Colon (tissue), 2 donors: ENCODE measurements at regions not wholly inside any gene's neighbourhood (a gene's known extent, or its start where the extent isn't known, plus 50 kb on each side); places are given as distances from the start of the nearest gene placed in this dataset.

Experiments
- FAIRE-seq: peaks from 2 replicates; lab custom pipeline; 2012; peaks lifted over from hg19 to GRCh38; lab: Jason Lieb, UNC
- donor health status: control.
- donor health status: control.

DNA sequence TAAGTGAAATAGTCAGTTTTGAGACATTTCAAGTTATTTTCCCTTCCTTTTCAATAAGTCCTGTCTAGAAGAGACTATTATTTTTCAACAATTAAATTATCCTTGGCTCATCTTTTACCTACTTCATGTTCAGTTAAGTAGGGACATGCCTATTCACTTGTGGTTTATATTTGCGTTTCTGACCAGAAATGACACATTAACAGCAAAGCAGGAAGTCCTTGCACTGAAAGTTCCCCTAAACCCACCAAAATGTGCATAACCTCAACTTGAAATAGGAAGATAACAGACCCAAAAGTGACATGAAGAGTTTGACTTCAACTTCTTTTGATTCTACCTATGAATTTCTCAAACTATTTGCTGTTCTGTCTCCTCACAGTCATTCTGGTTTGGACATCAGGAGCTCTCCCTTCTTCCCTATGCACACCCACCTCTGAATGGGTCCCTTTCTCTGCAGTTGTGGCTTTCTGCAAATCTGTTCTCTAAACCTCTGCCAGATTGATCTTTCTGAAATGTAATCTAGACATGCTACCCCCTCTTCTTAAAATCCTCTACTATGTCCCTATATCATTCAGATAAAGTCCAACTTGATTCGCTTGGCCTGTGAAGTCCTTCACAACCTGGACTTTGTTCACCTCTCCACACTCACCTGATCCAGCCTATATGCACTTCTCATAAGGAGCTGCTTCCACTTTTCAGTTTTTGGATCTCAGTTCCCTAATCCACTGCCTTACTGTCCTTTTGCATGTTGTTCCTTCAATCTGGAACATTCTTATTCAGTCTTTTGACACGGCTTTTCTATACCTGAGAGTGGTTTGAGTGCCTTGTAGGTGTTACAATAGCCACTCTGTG lies 661.5 kb upstream of the ADGRL4 start:
- no peak for FAIRE-seq

DNA sequence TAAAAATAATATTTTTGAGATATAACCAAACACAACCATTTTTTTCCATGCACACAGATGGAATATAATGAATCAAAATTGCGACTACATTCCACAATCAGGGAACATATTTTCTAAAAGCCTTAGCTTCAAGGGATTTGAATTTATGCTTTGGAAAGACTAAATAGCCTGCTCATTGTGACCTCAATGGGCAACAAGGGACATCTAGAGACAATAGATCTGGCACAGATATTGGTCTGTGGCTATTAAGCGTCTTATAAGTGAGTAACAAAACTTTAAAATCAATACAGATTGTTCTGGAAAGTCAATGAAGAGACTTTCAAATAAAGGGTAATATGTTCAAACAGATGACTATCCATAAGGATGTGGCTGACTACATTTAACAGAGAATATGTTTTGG lies 660.6 kb upstream of the ADGRL4 start:
- no peak for FAIRE-seq

DNA sequence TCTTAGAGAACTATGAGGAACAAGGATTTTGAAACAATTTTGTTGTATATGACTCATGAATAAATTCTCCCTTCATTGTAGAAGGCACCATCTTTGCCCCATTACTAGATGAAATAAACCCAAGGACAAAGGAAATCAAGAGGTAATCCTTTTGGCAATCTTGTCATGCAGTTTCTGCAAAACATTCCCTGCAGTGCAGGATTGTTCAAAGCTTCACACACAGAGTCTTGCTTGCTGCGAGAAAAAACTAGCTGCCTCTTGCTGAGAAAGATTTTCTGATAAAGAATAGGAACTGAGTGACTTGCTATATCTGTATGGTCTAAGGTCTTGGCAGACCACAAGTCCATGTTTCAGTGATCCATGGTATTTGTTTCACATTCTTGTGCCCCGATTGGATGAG lies 657.4 kb upstream of the ADGRL4 start:
- no peak for FAIRE-seq

DNA sequence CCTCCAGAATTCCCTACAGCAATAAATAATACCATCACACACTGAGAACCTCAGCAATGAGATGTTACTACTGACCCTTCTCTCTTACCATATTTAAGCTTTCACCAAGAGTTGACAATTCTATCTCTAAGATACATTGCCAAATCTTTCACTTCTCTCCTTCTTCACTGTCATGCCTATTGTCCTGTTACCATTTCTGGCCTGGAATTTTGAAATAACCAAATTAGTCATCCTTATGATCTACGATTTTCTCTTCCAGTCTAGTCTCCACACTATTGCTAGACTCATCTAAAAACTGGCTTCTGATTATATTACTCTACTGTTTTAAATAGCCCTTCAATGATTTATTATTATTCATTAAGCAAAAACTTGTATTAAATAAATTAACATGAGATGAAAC lies 656.1 kb upstream of the ADGRL4 start:
- no peak for FAIRE-seq

DNA sequence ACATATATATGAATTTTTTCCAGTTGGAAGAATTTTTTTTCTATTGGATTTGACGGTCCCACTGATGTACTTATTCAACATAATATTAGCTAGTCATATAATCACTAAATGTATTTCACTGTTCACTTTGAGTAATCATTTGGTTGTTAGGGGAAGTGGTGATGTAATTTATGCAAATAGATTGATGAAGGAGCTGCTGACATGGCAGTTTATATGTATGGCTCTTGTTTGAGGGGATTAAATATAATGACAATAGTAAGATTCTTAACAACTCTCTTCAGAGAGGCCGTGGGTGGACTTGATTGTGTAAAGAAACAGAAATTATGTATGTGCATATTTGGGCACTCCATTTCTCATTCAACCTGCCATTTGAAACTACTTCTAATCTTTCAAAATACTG lies 653.6 kb upstream of the ADGRL4 start:
- FAIRE-seq: no peak

DNA sequence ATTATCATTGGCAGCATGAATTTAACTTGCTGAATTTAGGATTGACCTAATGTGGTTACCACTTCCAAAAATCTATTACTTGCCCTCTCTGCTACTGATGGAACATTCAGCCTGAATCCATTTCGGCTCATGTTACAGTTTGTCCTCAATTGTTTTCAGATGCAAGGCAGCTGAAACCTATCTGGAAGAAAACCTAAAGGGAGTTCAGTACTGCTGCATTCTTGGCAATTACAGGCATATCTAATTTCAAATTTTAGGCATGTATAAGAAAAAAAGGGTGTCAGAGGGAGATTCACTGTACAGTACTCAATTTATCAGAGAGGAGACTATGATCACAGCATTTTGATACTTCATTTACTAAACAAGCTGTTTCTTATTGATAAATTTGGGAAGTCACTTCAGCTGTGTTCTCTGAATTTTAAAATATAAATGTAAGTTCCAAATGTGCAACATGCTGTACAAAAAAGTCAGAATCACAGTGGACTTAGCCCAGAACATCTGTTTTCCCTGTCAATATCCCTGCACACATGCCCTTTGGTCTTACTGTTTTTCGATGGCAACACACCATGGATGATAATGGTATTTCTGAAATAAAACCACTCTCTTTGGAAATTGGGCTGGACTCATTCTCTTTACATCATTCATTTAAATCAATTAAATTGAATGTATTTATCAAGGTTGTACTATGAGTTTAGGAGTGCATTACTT lies 651.6 kb upstream of the ADGRL4 start:
- FAIRE-seq: no peak

DNA sequence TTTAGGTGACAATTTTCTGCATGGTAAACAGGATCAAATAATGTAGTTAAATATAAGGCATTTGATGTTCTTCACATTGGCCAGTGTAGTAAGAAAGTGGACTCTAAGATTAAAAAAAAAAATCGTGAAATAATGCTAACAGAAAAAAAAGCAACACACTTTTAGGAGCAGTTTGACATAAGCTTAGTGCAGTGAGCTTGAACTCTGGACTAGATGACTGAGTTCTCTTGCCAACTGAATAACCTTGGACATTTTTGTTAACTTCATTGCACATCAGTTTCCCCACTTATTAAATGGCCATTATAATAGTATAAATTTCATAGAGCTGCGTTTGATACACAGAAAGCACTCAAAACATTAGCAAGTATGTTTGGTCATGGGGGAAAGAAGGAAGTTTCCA lies 649.3 kb upstream of the ADGRL4 start:
- no peak for FAIRE-seq

DNA sequence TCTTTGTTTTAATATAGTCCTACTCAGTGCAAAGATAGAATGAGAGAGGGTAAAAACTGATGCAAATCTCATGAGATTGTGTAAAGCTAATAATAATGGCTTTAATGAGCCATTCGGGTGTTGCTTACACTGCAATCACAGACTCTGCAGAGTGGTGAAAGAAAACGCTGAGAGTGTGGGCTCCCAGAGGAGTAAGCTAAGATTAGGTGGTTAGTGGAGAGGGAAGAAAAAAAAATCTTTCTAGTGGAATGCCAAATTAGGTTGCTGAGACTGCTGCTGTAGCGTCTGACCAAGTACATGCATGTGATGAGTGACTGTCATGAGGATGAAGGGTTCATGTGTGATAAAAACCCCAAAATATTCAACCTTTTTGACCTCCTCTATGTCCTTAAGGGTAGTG lies 645.9 kb upstream of the ADGRL4 start:
- no peak for FAIRE-seq

DNA sequence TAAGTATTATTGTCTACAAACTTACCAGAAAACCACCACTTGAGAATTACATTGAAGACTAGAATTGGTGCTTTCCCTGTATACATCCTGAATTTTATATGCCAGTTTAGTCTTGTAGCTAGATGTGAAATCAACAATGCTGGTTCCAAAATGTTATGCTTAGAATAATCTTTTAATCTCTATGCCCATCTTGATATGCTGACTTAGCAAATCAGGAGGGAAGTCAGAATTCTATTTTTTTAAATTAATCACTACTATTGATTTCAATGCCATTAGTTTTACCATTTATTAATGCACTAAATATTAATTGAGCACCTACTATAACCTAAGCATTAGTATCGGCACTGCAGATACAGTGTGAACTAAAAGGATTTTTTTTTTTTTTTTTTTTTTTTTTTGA lies 641.6 kb upstream of the ADGRL4 start:
- no peak for FAIRE-seq

DNA sequence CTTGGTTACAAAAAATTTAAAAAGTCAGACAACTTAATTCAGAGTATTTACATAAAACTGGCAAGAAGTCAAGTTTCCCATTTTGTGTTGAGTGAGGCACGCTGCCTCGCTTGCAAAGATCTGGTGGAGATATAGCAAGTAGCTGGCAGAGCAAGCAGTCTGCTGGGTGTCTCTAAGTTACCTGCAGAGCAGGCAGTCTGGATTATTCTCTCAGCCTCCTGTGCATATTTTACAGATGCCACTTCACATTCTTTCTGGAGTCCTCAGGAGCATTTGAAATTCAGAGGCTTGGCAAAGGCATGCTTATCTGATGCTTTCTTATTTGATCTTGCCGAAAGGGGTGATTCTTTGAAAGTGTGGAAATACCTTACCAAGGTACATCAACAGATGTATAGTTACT lies 640.4 kb upstream of the ADGRL4 start:
- FAIRE-seq: no peak

DNA sequence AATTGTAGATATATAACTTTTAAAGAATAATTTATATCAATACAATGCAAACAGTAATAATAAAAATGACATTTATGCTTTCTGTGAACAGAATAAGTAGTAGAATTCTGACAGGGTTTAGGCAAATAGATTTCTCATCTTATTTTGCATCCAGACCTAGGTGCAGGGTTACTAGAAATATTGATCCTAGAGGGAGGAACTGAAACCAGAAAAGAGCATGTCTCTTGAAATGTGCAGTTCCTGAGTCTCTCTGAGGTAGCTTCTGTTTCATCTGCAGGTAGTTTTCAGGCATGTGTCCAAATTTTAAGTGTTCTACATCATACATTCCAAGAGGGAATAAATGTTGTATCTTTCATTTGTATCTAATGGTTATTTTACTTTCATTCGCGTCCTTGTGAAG lies 631.9 kb upstream of the ADGRL4 start:
- no peak for FAIRE-seq

DNA sequence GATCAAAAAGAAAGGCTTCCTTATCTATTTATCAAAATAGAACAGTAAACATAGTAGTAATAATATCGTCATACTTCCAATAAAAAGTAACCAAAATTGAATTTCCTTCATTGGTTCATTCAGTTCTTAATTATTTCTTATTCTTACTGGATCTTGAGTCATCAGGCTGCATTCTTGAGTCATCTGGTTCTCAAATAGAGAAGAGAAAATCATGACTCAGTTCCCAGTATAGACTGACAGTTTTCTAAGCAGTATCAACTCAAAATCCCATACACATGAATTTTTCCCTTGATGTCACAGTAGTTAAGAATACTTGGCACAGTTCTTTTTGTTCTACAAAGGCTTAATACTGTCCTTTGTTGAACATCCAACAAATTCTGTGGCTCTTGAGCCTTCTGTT lies 626.9 kb upstream of the ADGRL4 start:
- FAIRE-seq: no peak

DNA sequence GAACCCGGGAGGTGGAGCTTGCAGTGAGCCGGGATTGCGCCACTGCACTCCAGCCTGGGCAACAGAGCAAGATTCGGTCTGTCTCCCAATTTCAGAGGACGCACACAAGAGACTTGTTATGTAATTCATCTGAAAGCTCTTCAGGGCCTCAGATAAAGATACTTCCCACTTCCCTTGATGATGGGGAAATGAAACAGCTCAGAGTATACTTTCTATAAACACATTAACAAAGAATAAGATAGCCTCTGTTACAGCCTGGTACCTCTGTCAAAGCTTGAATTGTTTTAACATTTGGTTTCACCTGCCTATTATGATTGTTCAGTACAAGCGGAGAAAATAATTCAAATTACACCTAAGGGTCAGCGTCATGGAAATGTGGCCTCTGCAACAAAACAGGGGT lies 622.9 kb upstream of the ADGRL4 start:
- no peak for FAIRE-seq

DNA sequence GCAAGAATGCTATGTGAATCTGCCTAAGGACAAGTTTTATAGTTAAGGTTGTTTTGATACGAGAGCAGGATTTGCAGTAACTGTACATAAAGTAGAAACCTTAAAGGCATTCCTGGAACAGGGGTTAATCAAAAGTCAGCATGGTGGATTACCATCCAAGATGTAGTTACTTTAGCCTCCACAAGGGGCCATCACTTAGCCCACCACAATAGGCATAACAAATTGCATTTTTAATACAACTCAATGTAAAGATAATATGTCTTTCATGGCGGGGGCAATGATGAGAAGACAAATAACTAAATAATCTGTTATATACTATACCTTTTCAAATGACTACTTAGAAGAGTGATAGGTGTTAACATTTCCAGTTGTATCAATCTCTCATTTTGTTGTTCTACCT lies 611.2 kb upstream of the ADGRL4 start:
- FAIRE-seq: no peak

DNA sequence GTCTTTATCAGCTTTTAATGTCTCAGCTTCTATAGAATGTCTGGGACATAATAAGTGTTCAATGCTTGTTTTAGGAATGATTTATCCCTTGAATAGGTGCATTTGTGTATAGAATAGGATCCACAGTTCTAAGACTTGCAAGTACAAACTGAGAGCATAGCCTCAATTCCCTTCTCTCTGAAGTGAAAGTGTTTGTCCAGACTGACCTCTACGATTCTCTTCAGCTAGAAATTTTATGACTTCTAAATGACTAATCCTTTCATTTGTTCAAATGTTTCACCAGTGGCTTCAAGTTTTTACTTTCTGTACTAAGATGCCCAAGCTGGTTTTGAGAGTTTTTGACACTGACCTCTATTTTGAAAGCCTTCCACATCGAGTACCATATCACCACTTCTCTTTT lies 608.2 kb upstream of the ADGRL4 start:
- FAIRE-seq: no peak

DNA sequence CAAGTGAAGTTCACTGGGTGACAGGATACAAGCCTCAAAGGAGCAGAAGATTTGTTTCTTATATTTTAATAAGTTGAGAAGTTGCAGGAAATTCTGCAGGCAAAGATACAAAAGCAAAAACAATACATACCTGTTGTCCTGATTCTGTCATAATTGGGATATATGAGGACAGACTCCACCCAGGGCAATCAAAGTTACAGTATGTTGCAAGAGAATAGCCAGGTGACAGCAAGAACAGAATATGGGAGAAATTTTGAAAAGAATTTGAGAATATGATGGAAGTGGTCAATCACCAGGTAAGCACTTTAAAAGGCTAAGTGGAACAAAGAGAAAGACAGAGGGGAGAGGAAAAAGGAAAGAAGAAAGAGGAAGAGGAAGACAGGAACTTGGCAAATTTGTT lies 607.6 kb upstream of the ADGRL4 start:
- no peak for FAIRE-seq

DNA sequence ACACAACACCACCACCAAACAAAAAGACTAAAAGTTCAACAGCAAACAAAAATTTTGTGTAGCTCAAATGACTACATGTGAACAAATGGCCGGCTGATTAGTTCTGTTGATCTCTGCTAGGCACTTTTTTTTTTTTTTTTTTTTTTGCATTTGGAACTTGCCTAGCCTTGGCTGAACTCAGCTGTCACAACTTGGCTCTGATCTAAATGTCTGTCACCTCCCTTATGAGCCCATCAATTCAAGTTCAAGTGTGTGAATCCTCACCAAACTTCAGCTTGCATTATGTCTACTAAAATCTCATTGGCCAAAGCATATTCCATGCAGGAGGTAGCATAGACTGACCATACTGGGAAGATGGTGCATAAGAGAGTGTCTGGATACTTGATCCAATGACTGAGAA lies 606.5 kb upstream of the ADGRL4 start:
- no peak for FAIRE-seq

DNA sequence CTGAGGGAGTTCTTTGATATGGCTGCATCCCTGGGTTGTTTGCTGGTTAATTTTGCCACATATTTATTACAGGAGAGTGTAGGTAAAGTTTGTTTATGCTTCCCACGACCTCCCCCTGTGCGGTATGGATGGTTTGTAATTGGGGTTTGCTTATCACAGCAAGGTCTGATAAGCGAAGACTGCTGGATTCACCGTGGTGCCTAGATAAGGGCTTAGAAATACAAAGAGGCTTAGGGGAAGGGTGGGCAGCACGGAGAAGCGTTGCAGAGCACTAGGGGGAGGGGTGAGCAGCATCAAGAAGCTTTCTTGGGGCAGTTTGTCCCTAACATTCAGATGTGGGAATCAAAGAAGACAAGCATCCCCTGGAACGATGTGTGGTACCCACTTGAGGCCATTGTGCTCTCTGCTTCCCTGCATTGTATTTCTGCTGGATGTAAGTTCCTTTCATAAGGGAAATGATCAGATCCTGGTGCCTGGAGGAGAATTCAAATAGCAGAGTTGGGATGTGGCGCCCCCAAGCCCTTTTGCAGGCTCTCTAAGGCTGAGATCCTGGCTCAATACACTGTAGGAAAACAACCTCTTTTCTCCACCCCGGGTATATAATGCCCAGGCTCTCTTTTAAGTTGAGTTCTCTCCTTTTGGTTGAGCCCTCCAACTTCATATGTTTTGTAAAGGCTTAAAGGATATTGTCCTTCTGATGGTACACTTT lies 598.1 kb upstream of the ADGRL4 start:
- no peak for FAIRE-seq

DNA sequence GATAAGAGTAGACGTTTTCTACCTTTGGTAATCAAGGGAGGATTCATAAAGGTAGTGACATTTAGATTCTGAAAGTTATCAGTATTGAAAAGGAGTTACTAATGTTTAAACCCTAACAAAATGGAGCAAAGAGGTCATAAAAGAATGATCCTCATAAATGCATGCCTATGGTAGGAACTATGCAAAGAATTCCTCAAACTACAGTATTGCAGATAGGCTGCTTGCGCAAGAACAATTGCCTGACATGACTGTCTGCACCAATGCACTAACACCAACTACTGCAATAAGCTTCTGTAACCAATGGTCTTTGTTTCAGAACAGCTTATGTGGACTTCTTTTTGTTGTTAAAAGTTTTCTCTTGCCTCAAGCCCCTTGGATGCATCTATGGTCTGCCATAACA lies 597.3 kb upstream of the ADGRL4 start:
- no peak for FAIRE-seq

DNA sequence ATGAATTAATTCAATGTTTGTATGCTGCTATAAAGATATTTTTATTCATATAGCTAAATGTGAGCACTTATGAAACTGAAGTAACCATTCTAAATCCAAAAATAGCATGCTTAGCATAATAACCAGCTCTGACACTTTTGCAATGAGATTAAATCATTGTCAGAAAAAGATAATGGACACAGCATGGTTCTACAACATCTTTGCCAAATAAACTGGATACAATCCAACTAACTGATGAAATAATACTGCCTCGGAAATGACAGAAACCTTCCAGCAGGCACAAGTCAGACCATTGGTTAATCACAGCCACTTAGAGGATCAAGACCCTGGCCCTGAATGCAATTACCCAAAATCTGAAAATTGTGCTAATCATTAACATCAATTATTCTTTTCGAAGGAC lies 592.7 kb upstream of the ADGRL4 start:
- FAIRE-seq: no peak

DNA sequence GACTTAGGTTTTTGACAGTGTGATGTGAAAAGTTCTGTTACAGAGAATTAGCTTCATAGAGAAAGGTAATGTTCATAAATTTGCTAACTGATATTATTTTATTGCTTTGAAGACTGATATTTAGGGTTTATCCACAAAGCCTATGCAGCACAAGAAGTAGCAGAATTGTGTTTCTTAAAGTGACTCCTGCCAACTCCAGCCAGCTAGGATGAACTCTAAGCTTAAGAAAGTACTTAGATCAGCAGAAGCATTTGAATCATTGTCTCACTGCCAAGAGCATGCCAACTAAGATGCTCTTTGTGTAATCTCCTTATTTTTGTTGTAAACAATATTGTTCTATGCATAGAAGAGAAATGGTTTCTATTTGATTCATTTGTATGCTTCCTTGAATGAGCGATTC lies 589.4 kb upstream of the ADGRL4 start:
- FAIRE-seq: no peak

DNA sequence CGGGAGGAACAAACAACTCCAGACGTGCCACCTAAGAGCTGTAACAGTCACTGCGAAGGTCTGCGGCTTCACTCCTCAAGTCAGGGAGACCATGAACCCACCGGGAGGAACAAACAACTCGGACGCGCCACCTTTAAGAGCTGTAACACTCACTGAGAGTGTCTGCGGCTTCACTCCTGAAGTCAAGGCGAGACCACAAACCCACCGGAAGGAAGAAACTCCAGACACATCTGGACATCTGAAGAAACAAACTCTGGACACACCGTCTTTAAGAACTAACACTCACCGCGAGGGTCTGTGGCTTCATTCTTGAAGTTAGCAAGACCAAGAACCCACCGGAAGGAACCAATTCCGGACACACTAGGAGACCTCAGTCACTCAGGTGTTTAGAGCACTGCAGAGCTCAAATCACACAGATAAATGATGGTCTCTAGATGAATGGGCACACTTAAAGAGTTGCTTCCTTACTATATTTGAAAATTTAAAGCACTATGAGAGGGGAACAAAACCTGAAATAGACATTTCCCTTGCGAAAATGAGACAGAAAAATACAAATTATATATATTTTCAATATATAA lies 587.7 kb upstream of the ADGRL4 start:
- no peak for FAIRE-seq

DNA sequence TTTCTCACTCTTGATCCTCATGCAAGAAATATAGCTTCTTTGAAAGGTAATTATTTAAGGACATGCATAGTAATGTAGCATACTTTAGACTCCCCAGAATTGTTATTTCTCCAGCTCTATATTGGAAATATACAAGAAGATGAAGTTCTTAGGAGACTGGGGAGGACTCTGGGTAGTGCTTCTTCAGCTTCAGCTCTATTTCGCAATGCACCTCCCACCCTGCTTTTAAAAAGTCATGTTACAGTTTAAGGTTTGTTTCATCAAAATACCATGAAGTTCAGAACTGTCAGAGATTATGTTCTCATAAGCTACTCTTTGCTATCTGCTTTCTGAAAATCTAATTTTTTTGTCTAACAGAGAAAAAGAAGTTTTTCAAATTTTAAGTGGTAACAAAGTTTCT lies 586.2 kb upstream of the ADGRL4 start:
- no peak for FAIRE-seq
